Nucleus accumbens (tissue), 56 donors: ENCODE measurements at regions not wholly inside any gene's neighbourhood (a gene's known extent, or its start where the extent isn't known, plus 50 kb on each side); places are given as distances from the start of the nearest gene placed in this dataset.
A peak's percentile ranks its signal among the peaks of the same experiment; 100 is the strongest.

Experiments
- DNase-seq, 56 donors: peaks; one replicate each; lab custom pipeline; 2025; lab: John Stamatoyannopoulos, UW

DNA sequence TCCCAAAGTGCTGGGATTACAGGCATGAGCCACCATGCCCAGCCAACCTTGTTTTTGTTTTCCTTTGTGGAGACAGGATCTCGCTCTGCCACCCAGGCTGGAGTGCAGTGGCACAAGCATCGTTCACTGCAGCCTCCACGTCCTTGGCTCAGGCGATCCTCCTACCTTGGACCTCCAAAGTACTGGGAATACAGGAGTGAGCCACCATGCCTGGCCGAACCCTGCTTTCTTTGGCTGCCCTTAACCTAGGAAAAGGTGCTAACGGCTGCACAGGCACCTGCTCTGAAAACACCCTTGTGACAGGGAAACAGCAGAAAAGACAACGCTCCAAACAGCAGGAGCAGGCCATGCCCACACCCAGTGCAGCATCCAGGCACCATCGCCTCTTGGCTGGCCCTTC lies 71.9 kb downstream of the OAT start:
- no peak for DNase-seq

GRCh38 chr10:124345521-124345920 lies 73.2 kb downstream of the OAT start:
- no peak for DNase-seq

- DNase-seq: no peak
Observed at GRCh38 chr10:124344931-124345330, 73.8 kb downstream of the OAT start.

GRCh38 chr10:124344266-124344590 lies 74.5 kb downstream of the OAT start:
- no peak for DNase-seq

- no peak for DNase-seq
Observed at GRCh38 chr10:124343351-124344265, 75.1 kb downstream of the OAT start.

DNA sequence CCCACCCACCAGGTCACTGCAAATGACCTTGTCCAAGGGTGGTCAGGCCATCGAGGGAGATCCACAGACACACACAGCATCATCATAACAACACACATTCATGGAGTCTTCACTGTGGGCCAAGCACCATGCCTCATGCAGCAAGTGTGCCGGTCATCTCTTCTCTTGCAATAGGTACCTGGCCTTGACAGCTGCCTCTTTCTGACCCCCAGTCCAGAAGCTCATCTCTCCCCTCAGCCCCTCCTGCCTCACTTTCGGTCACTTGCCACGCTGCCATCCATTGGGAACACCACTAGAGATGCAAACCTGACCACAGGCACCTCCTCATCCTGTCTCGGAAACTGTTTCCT lies 75.9 kb downstream of the OAT start:
- DNase-seq: no peak

DNA sequence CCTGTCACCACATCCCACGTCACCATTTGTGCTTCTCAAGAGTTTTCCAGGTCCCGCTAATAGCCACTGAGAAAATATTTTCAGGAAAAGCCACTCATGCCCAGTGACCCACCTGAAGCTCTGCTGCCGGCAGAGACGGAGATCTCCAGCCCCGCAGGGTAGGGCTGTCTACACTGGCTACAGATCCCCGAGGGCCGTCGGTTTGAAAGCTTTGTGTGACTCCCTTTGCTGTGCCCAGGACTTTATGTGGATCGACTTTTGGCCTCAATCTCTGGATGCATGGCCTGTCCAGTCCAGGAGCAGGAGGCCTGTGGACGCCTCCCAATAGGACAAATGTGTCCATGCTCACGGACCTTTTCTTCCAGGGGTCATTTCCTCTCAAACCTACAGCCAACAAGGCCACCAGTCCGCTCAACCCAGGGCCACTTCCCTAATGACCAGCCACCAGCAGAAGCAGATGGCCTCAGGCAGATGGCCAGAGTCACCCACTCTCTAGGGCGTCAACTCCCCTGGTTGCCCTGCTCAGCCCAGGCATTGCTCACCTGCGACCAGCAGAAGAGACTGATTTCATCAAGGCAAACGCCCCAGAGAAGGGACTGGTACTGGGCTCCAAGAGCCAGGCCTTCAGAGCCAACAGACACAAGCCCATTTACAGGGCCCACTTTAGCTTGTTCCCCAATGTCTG lies 76.4 kb downstream of the OAT start:
- no peak for DNase-seq

DNA sequence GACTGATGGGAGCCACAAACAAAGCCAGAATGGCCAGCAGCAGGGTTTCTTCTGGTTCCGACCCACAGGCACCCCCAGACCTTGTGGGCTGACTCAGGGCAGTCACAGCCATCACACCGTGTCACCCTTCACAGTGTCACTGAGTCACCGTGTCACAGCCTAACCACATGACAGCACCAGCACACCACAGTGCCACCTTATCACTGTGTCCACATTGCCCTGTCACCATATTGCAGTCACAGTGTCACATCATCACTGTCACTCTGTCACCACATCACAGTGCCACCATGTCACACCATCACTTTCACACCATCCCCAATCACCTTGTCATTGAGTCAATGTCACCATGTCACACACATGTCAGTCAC lies 77.0 kb downstream of the OAT start:
- DNase-seq: no peak

- no peak for DNase-seq
Observed at GRCh38 chr10:124340033-124340760, 78.5 kb downstream of the OAT start.

DNA sequence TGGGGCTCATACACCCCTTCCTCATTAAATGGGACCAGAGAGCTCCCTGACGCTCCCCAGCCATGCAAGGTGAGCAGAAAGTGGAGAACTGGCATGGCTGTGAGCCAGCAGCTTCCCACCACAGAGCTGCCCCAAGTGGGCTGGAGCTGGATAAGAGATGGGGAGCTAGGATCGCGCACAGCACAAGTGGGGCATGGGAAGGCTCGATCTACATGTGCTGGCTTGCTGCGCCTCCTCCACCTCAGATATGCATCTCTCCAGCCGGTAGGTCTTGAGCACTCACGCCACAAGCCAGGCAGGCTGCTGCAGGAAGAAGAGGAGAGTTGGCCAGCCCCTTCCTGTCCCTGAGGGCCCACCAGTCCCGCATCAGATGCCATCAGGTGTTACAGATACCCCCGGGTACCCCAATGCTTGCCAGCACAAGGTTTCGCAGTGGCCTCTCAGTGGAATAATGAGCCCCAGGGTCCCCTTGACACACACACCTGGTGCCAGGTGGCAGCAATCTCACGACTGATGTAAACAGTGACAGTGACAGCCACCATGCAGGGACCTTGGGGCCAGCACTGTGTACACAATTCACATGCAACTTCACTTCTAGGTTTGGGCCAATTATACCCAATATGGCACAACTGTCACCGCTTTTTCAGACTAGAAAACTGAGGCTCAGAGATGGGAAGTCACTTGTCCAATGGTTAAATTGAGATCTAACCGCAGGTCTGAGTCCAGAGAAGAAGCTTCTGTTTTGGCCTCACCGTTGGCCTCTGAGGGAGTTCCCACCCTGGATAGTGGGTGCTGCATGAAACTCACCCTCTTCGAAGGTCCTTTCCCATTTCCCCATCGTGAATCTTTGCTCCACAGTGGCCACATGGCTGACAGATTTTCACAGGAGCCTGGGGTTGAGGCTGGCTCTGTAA lies 79.3 kb downstream of the OAT start:
- DNase-seq: no peak

DNA sequence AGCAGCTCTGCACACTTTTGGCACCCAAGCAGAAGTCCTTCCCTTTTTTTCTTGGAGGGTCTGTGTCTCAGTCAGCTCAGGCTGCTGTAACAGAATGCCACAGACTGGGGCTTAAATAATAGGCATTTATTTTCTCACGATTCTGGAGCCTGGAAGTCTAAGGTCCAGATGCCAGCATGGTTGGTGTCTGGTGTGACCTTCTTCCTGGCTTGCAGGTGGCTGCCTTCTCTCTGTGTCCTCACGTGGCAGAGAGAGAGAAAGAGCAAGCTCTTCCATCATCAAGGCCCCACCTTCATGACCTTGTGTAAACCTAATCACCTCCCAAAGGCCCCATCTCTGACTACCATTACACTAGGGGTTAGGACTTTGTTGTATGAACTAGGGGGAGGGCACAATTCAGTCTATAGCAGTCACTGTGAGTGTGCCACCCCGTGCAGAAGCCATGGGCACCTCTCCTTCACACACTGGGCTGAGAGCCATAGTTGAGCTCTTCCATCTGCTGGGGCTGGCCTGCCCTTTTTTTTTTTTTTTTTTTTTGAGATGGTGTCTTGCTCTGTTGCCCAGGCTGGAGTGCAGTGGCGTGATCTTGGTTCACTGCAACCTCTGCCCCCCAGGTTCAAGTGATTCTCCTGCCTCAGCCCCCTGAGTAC lies 80.3 kb downstream of the OAT start:
- no peak for DNase-seq

DNA sequence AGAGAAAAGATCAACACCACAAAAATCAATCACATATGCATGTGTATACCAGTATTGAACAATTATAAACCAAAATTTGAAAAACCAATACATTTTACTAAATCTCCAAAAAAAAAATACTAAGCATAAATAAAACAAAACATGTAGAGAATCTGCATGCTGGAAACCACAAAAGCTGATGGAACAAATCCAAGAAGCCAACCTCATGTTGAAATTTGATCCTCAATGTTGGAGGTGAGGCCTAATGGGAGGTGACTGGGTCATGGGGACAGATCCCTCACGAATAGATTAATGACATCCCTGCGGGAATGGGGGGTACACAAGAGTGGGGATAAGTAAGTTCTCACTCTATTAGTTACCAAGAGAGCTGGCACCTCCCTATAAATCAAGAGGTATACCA lies 82.5 kb downstream of the OAT start:
- DNase-seq: no peak

DNA sequence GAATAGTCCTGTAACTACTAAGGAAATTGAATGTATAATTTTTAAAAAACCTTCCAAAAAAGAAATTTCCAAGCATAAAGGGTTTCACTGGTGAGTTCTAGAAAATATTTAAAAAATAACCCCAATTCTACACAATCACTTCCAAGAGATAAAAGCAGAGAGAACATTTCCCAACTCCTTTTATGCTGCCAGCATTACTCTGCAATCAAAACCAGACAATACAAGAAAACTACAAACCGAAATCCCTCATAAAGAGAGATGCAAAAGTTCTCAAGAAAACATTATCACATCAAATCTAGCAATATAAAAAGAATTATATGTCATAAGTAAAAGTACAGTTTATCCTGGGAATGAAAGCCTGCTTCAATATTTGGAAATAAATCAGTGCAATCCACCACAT lies 84.8 kb downstream of the OAT start:
- DNase-seq: no peak

DNA sequence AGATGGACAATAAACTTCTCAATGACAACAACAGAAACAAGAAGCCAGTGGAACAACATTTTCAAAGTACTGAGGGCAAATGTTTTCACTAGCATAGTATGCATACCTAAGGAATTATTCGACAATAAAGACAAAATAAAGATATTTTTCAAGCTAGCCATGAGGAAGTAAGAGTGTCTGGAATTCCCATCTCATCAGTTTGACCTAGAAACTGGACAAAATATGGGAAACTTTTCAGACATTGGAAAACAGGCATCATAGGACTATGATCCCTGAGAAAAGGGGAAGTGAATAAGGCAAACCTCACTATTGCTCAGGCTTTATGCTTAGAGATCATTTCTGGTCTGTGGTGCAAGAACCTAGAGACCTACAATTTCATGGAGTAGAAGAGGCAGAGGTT lies 86.3 kb downstream of the OAT start:
- DNase-seq: no peak

- no peak for DNase-seq
Observed at GRCh38 chr10:124329941-124330340, 88.8 kb downstream of the OAT start.

- no peak for DNase-seq
Observed at GRCh38 chr10:124329362-124329761, 89.4 kb downstream of the OAT start.

DNA sequence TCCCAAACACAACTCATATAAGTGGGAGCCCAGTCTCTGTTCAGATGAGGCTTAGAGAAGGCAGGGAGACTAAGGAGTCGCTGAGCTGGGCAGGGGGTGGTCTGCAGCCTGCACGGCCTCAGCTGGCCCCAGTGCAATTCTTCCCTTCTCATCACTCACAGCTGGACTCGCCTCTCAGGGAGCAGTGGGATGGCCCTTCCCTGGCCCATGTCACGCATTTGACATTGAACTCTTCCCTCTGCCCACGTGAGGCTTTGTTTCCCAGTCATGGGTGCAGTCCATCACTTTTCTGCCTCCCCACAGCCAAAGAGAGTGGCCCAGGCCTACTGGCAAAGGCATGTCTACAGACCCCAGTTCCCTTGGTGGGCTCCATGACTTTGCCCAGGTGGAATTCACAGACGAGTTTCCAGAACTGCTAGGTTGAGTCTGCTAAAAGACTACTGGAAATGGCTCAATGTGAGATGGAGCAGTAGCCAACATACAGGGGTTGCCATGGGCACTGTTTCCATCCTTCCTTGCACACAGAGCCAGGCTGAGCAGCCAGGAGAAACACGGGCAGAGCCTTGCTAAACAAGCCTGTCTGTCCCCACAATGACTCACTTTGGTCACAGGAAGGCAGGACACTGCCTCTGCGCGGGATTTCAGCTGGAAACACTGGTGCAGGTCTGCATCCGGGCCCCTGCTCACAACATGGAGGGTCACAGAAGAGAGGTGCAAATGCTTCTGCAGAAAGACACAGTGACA lies 90.1 kb downstream of the OAT start:
- DNase-seq: no peak

- DNase-seq: peak in 1 of 56 donors; percentile 10
Observed at GRCh38 chr10:124325998-124326636, 92.6 kb downstream of the OAT start.

DNA sequence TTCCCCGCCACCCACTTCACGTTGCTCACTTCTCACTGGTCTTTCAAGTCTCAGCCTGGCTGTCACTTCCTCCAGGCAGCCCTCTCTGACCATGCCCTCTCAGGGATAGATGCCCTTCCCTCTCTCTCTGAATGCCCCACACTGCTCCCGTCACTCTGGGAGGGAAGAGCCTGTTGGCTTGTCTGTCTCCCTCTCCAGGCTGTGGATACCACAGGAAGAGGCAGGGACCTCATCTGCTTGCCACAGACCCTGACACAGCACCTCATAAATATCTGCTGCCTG lies 93.1 kb downstream of the OAT start:
- DNase-seq: no peak
